GM23338 (cell line): ENCODE measurements at regions not wholly inside any gene's neighbourhood (a gene's known extent, or its start where the extent isn't known, plus 50 kb on each side); places are given as distances from the start of the nearest gene placed in this dataset.

ENCODE experiments used
- ATAC-seq: fragments of 200-7000 bp; cut with Tn5 transposase; 3 replicates; pipeline ENCODE4 v1.9.1; 2020
- DNase-seq: peaks from one replicate; pipeline ENCODE4 v3.0.0-alpha.2; 2015; ENCODE audit warnings: low spot score
- H2AFZ ChIP-seq: fragments of 200-600 bp; sonication (generic); 2 replicates; pipeline ENCODE4 v1.8.0; 2016; ENCODE audit warnings: antibody characterized with exemption, mild to moderate bottlenecking, moderate library complexity
- H3F3A ChIP-seq: fragments of 200-600 bp; sonication (generic); replicated peaks from 2 replicates; pipeline ENCODE4 v1.8.0; 2017; ENCODE audit warnings: antibody characterized with exemption, mixed run types, low read depth
- H3K27ac ChIP-seq: fragments of 200-600 bp; sonication (generic); 2 replicates; pipeline ENCODE4 v1.6.1; 2016; ENCODE audit warnings: low read depth
- H3K27me3 ChIP-seq: fragments of 200-600 bp; sonication (generic); 2 replicates; pipeline ENCODE4 v1.8.0; 2016; ENCODE audit warnings: mild to moderate bottlenecking, mixed run types, moderate library complexity; ENCODE audit not compliant: insufficient read depth
- H3K36me3 ChIP-seq: fragments of 200-600 bp; sonication (generic); 2 replicates; pipeline ENCODE4 v1.8.0; 2016; ENCODE audit warnings: mild to moderate bottlenecking; ENCODE audit not compliant: insufficient read depth
- H3K4me1 ChIP-seq: fragments of 200-600 bp; sonication (generic); 2 replicates; pipeline ENCODE4 v1.8.0; 2016; ENCODE audit warnings: mild to moderate bottlenecking, moderate library complexity; ENCODE audit not compliant: insufficient read depth
- H3K4me2 ChIP-seq: fragments of 200-600 bp; sonication (generic); 2 replicates; pipeline ENCODE4 v1.7.1; 2017; ENCODE audit warnings: mixed run types
- H3K4me3 ChIP-seq: fragments of 200-600 bp; sonication (generic); 2 replicates; pipeline ENCODE4 v1.6.1; 2016; ENCODE audit warnings: mixed run types
- H3K79me2 ChIP-seq: fragments of 200-600 bp; sonication (generic); replicated peaks from 2 replicates; pipeline ENCODE4 v1.8.0; 2017; ENCODE audit warnings: mild to moderate bottlenecking; ENCODE audit not compliant: insufficient read depth
- H3K9me2 ChIP-seq: fragments of 200-600 bp; sonication (generic); 2 replicates; pipeline ENCODE4 v1.8.0; 2017; ENCODE audit not compliant: insufficient read depth
- H4K20me1 ChIP-seq: fragments of 200-600 bp; sonication (generic); replicated peaks from 2 replicates; pipeline ENCODE4 v1.8.0; 2017; ENCODE audit warnings: mild to moderate bottlenecking; ENCODE audit not compliant: insufficient read depth
- H3K27ac Mint-ChIP-seq: 2 replicates; pipeline ENCODE4 v1.8.0; 2020; ENCODE audit warnings: inconsistent platforms, mild to moderate bottlenecking, moderate library complexity, mixed read lengths
- H3K27me3 Mint-ChIP-seq: 3 replicates; pipeline ENCODE4 v1.8.0; 2022; ENCODE audit warnings: low read depth, mild to moderate bottlenecking, moderate library complexity, mixed read lengths, inconsistent platforms; ENCODE audit not compliant: insufficient read depth, poor library complexity
- H3K36me3 Mint-ChIP-seq: 3 replicates; pipeline ENCODE4 v1.8.0; 2021; ENCODE audit warnings: low read depth, mild to moderate bottlenecking, inconsistent platforms, moderate library complexity, mixed read lengths
- H3K4me1 Mint-ChIP-seq: 3 replicates; pipeline ENCODE4 v1.8.0; 2020; ENCODE audit warnings: mild to moderate bottlenecking, inconsistent platforms, mixed read lengths
- H3K4me3 Mint-ChIP-seq: 3 replicates; pipeline ENCODE4 v1.8.0; 2021; ENCODE audit warnings: moderate library complexity, mild to moderate bottlenecking, inconsistent platforms, mixed read lengths
- H3K9me3 Mint-ChIP-seq: 3 replicates; pipeline ENCODE4 v1.8.0; 2020; ENCODE audit warnings: moderate library complexity, mild to moderate bottlenecking, inconsistent platforms, mixed read lengths
- ETS1 ChIP-seq: IDR thresholded peaks from 2 replicates; pipeline ENCODE4 v1.6.1; 2016; ENCODE audit warnings: antibody characterized with exemption
- JUNB ChIP-seq: IDR thresholded peaks from one replicate; pipeline ENCODE4 v1.6.1; 2016; ENCODE audit warnings: antibody characterized with exemption; ENCODE audit not compliant: unreplicated experiment
- NANOG ChIP-seq: IDR thresholded peaks from 2 replicates; pipeline ENCODE4 v1.6.1; 2016; ENCODE audit warnings: antibody characterized with exemption, borderline replicate concordance
- STAT1 ChIP-seq: IDR thresholded peaks from one replicate; pipeline ENCODE4 v1.6.1; 2016; ENCODE audit warnings: antibody characterized with exemption; ENCODE audit not compliant: unreplicated experiment
- ZNF114 ChIP-seq: fragments of 250-450 bp; sonication (Bioruptor Pico); IDR thresholded peaks from 2 replicates; pipeline ENCODE4 v1.5.0; 2020; ENCODE audit warnings: mild to moderate bottlenecking, moderate library complexity
- ZNF331 ChIP-seq: fragments of 250-450 bp; sonication (Bioruptor Pico); IDR thresholded peaks from 2 replicates; pipeline ENCODE4 v1.5.0; 2020; ENCODE audit warnings: low read depth, mild to moderate bottlenecking, moderate library complexity
- TF ChIP-seq, protein P1 (sequence below): fragments of 250-450 bp; sonication (Bioruptor Pico); IDR thresholded peaks from 2 replicates; pipeline ENCODE4 v1.5.0; 2020; ENCODE audit warnings: mild to moderate bottlenecking, moderate library complexity

- TF ChIP-seq, protein P1, sequence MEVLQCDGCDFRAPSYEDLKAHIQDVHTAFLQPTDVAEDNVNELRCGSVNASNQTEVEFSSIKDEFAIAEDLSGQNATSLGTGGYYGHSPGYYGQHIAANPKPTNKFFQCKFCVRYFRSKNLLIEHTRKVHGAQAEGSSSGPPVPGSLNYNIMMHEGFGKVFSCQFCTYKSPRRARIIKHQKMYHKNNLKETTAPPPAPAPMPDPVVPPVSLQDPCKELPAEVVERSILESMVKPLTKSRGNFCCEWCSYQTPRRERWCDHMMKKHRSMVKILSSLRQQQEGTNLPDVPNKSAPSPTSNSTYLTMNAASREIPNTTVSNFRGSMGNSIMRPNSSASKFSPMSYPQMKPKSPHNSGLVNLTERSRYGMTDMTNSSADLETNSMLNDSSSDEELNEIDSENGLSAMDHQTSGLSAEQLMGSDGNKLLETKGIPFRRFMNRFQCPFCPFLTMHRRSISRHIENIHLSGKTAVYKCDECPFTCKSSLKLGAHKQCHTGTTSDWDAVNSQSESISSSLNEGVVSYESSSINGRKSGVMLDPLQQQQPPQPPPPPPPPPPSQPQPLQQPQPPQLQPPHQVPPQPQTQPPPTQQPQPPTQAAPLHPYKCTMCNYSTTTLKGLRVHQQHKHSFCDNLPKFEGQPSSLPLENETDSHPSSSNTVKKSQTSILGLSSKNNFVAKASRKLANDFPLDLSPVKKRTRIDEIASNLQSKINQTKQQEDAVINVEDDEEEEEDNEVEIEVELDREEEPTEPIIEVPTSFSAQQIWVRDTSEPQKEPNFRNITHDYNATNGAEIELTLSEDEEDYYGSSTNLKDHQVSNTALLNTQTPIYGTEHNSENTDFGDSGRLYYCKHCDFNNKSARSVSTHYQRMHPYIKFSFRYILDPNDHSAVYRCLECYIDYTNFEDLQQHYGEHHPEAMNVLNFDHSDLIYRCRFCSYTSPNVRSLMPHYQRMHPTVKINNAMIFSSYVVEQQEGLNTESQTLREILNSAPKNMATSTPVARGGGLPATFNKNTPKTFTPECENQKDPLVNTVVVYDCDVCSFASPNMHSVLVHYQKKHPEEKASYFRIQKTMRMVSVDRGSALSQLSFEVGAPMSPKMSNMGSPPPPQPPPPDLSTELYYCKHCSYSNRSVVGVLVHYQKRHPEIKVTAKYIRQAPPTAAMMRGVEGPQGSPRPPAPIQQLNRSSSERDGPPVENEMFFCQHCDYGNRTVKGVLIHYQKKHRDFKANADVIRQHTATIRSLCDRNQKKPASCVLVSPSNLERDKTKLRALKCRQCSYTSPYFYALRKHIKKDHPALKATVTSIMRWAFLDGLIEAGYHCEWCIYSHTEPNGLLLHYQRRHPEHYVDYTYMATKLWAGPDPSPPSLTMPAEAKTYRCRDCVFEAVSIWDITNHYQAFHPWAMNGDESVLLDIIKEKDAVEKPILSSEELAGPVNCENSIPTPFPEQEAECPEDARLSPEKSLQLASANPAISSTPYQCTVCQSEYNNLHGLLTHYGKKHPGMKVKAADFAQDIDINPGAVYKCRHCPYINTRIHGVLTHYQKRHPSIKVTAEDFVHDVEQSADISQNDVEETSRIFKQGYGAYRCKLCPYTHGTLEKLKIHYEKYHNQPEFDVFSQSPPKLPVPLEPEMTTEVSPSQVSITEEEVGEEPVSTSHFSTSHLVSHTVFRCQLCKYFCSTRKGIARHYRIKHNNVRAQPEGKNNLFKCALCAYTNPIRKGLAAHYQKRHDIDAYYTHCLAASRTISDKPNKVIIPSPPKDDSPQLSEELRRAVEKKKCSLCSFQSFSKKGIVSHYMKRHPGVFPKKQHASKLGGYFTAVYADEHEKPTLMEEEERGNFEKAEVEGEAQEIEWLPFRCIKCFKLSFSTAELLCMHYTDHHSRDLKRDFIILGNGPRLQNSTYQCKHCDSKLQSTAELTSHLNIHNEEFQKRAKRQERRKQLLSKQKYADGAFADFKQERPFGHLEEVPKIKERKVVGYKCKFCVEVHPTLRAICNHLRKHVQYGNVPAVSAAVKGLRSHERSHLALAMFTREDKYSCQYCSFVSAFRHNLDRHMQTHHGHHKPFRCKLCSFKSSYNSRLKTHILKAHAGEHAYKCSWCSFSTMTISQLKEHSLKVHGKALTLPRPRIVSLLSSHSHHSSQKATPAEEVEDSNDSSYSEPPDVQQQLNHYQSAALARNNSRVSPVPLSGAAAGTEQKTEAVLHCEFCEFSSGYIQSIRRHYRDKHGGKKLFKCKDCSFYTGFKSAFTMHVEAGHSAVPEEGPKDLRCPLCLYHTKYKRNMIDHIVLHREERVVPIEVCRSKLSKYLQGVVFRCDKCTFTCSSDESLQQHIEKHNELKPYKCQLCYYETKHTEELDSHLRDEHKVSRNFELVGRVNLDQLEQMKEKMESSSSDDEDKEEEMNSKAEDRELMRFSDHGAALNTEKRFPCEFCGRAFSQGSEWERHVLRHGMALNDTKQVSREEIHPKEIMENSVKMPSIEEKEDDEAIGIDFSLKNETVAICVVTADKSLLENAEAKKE (CRISPR knock-in tag) = no peak
- no peak for TF ChIP-seq ZNF331 (CRISPR knock-in tag)
- TF ChIP-seq JUNB = no peak
- TF ChIP-seq STAT1 = no peak
- TF ChIP-seq NANOG = no peak
Observed at GRCh38 chr1:181208083-181208482, 119.6 kb downstream of the IER5 start (continued).

DNA sequence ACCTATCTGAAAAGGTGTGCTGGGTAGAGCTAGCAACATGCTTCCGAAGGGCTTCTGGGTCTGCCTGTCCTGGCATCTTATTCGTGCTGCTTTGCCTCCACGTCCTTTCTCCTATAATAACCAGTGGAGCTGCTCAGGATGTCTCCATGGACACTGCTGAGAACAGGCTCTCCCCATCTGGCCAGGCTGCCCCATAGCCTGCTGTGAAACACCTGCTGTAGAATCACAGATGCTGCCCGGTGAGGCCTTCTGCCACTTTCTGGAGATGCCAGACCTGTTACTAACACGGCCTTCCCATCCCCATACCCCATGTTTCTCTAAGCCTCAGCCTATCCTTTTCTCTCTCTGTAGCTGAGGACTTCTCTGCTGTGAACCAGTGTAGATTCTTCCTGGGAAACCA lies 120.5 kb downstream of the IER5 start:
- peaks cover 20% of the 10 kb centered on the region for H3K4me1 Mint-ChIP-seq
- no peaks in the 10 kb centered on the region for H3K27me3 ChIP-seq
- H3K36me3 ChIP-seq = no peaks in the 10 kb centered on the region
- H3K27ac ChIP-seq = no peak overlapping the region
- H3K4me2 ChIP-seq = no peak overlapping the region
- no peaks in the 10 kb centered on the region for H4K20me1 ChIP-seq
- H3K27me3 Mint-ChIP-seq = peaks cover 14% of the 10 kb centered on the region
- no peaks in the 10 kb centered on the region for H3F3A ChIP-seq
- no peaks in the 10 kb centered on the region; the same call in 1 of the 2 replicates for H3K9me2 ChIP-seq
- ATAC-seq (no peak), DNase-seq (no peak)
- no peaks in the 10 kb centered on the region for H3K79me2 ChIP-seq
- H2AFZ ChIP-seq = no peak overlapping the region
- no peak overlapping the region for H3K4me3 Mint-ChIP-seq
- no peak overlapping the region for H3K4me3 ChIP-seq
- no peaks in the 10 kb centered on the region for H3K9me3 Mint-ChIP-seq
- no peak overlapping the region for H3K27ac Mint-ChIP-seq
- peaks cover 11% of the 10 kb centered on the region; the same call in 1 of the 2 replicates for H3K4me1 ChIP-seq
- no peaks in the 10 kb centered on the region for H3K36me3 Mint-ChIP-seq
- TF ChIP-seq ZNF114 (CRISPR knock-in tag) = no peak
- no peak for TF ChIP-seq ETS1
